ENCODE measurements at regions not wholly inside any gene's neighbourhood (a gene's known extent, or its start where the extent isn't known, plus 50 kb on each side); places are given as distances from the start of the nearest gene placed in this dataset.

DNA sequence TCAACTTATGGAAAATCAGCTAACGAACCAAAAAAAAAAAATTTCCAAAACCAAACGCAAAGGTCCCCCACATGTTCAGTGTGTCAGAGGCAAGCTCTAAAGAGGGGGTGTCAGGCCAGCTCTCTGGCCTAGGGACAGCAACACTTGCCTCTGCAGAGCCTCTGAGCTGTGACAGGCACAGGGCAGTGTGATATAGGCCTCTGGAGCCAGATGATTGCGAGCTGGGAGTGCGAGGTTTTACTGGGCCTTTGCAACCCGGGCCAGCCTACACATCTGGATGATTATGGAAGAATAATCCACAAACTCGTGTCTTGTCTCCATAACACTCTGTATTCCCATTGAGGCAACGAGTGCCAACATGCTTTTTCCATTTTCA lies 67.7 kb upstream of the STC2 start:
- TF ChIP-seq ARNT (IDR thresholded peaks at IDR 0.05) (no peak), BHLHE40 (IDR thresholded peaks at IDR 0.05; ENCODE audit: borderline replicate concordance) (no peak), SUZ12 (IDR thresholded peaks at IDR 0.05) (no peak), L3MBTL2 (conservative IDR thresholded peaks at IDR 0.05) (no peak), FOXK2 (IDR thresholded peaks at IDR 0.05) (no peak), LEF1 (IDR thresholded peaks at IDR 0.05; ENCODE audit: borderline replicate concordance) (no peak), SP1 (IDR thresholded peaks at IDR 0.05) (no peak), NFRKB (IDR thresholded peaks at IDR 0.05) (no peak), ELF4 (IDR thresholded peaks at IDR 0.05) (no peak), HDGF (IDR thresholded peaks at IDR 0.05; ENCODE audit: borderline replicate concordance) (no peak), FOXA1 (IDR thresholded peaks at IDR 0.05) (no peak), TARDBP (IDR thresholded peaks at IDR 0.05) (no peak), ZNF384 (IDR thresholded peaks at IDR 0.05) (no peak)

Data from HEK293T (cell line).